A549 (cell line): ENCODE measurements at regions not wholly inside any gene's neighbourhood (a gene's known extent, or its start where the extent isn't known, plus 50 kb on each side); places are given as distances from the start of the nearest gene placed in this dataset.

Source experiments
- CEBPB ChIP-seq, 2 experiments: fragments of >200 bp in 1 of 2; sonication (Bioruptor Twin) in 1 of 2; formaldehyde crosslinking in 1 of 2; IDR thresholded peaks; 2 replicates each; pipeline ENCODE4 v1.6.1; 2012 to 2016
- CTCF ChIP-seq: fragments of >200 bp; sonication (Bioruptor Twin); formaldehyde crosslinking; IDR thresholded peaks from 3 replicates; pipeline ENCODE4 v1.5.1; 2016
- EP300 ChIP-seq, 2 experiments: fragments of >200 bp; sonication (Bioruptor Twin); formaldehyde crosslinking; IDR thresholded peaks; 2 replicates in 1 of 2; 3 replicates in 1 of 2; pipeline ENCODE4 v1.6.1; 2016 to 2017
- HOXA7 ChIP-seq: fragments of 250-450 bp; sonication (Bioruptor Pico); IDR thresholded peaks from 2 replicates; pipeline ENCODE4 v1.5.0; 2020; ENCODE audit warnings: mild to moderate bottlenecking, moderate library complexity
- MAFK ChIP-seq: fragments of 450-650 bp; IDR thresholded peaks from 2 replicates; pipeline ENCODE4 v1.6.1; 2014; ENCODE audit not compliant: partially characterized antibody
- POLR2A ChIP-seq: IDR thresholded peaks from 2 replicates; pipeline ENCODE4 v1.6.1; 2012; ENCODE audit warnings: mild to moderate bottlenecking, low read length
- RCOR1 ChIP-seq: fragments of 150-350 bp; IDR thresholded peaks from 2 replicates; pipeline ENCODE4 v1.6.1; 2014; ENCODE audit warnings: antibody characterized with exemption, low read length, low read depth
- ZFP36 ChIP-seq: fragments of 450-650 bp; IDR thresholded peaks from 2 replicates; pipeline ENCODE4 v1.6.1; 2014; ENCODE audit warnings: borderline replicate concordance; ENCODE audit not compliant: partially characterized antibody
- TF ChIP-seq, protein P1 (sequence below): fragments of 150-350 bp; IDR thresholded peaks from 2 replicates; pipeline ENCODE4 v1.6.1; 2014; ENCODE audit warnings: low read depth, mild to moderate bottlenecking, low read length
- TF ChIP-seq, protein P2 (sequence below): fragments of 200-600 bp; sonication (generic); IDR thresholded peaks from 2 replicates; pipeline ENCODE4 v1.6.1; 2016; ENCODE audit warnings: antibody characterized with exemption, mild to moderate bottlenecking, moderate library complexity
- TF ChIP-seq, protein P3 (sequence below): IDR thresholded peaks from 2 replicates; pipeline ENCODE4 v1.6.1; 2012
- TF ChIP-seq, protein P4 (sequence below): fragments of >200 bp; sonication (Bioruptor Twin); formaldehyde crosslinking; IDR thresholded peaks from 2 replicates; pipeline ENCODE4 v1.6.1; 2016

DNA sequence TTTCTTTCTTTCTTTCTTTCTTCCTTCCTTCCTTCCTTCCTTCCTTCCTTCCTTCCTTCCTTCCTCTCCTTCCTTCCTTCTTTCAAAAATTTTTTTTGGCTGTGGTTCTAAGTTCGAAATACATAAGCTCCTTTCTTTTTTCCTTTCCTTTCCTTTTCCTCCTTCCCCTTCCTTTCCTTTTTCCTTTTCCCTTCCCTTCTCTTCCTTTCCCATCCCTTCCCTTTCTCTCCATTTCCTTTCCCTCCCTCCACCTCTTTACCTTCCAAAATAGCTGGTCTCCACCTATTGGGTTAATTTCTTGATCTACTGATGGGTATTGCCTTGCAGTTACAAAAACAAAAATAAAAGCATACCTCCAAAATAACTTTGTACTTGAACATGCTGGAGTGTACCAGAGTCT lies 73.4 kb upstream of the GPRIN3 start:
- TF ChIP-seq, protein P1, sequence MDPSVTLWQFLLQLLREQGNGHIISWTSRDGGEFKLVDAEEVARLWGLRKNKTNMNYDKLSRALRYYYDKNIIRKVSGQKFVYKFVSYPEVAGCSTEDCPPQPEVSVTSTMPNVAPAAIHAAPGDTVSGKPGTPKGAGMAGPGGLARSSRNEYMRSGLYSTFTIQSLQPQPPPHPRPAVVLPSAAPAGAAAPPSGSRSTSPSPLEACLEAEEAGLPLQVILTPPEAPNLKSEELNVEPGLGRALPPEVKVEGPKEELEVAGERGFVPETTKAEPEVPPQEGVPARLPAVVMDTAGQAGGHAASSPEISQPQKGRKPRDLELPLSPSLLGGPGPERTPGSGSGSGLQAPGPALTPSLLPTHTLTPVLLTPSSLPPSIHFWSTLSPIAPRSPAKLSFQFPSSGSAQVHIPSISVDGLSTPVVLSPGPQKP: no peak
- TF ChIP-seq CTCF: no peak
- TF ChIP-seq MAFK: no peak
- TF ChIP-seq, protein P2, sequence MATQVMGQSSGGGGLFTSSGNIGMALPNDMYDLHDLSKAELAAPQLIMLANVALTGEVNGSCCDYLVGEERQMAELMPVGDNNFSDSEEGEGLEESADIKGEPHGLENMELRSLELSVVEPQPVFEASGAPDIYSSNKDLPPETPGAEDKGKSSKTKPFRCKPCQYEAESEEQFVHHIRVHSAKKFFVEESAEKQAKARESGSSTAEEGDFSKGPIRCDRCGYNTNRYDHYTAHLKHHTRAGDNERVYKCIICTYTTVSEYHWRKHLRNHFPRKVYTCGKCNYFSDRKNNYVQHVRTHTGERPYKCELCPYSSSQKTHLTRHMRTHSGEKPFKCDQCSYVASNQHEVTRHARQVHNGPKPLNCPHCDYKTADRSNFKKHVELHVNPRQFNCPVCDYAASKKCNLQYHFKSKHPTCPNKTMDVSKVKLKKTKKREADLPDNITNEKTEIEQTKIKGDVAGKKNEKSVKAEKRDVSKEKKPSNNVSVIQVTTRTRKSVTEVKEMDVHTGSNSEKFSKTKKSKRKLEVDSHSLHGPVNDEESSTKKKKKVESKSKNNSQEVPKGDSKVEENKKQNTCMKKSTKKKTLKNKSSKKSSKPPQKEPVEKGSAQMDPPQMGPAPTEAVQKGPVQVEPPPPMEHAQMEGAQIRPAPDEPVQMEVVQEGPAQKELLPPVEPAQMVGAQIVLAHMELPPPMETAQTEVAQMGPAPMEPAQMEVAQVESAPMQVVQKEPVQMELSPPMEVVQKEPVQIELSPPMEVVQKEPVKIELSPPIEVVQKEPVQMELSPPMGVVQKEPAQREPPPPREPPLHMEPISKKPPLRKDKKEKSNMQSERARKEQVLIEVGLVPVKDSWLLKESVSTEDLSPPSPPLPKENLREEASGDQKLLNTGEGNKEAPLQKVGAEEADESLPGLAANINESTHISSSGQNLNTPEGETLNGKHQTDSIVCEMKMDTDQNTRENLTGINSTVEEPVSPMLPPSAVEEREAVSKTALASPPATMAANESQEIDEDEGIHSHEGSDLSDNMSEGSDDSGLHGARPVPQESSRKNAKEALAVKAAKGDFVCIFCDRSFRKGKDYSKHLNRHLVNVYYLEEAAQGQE: no peak
- no peak for TF ChIP-seq CEBPB (IDR thresholded peaks at IDR 0.05)
- no peak for TF ChIP-seq POLR2A
- no peak for TF ChIP-seq RCOR1
- no peak for TF ChIP-seq ZFP36
- TF ChIP-seq, protein P3, sequence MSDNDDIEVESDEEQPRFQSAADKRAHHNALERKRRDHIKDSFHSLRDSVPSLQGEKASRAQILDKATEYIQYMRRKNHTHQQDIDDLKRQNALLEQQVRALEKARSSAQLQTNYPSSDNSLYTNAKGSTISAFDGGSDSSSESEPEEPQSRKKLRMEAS: no peak
- no peak for TF ChIP-seq EP300 (IDR thresholded peaks at IDR 0.05)
- no peak for TF ChIP-seq HOXA7 (CRISPR knock-in tag)
- TF ChIP-seq, protein P4, sequence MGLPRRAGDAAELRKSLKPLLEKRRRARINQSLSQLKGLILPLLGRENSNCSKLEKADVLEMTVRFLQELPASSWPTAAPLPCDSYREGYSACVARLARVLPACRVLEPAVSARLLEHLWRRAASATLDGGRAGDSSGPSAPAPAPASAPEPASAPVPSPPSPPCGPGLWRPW: no peak
